ENCODE measurements at regions not wholly inside any gene's neighbourhood (a gene's known extent, or its start where the extent isn't known, plus 50 kb on each side); places are given as distances from the start of the nearest gene placed in this dataset.

DNA sequence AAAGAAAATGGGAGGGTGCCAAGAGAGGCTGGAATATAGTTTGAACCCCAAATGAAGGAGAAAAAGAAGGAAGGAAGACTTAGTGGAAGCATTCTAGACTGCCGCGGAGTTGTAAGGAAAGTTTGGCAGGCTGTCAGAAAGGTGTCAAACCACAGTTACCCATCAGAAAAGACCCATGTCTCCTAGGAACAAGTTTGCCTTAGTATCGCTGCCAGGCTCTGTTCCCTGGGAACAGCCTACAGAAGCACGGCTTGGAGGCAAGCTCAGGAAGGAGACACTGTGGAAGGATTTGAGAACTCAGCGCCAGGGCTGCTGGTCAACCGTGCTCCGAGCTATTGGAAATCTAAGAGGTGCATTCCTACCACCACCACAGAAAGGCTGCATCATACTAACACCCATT, 197.4 kb downstream of the RRAGC start:
- TF ChIP-seq CTCF (IDR thresholded peaks at IDR 0.05; ENCODE audit: unreplicated experiment): no peak
- CTCF ChIA-PET: no interaction called here
- H3K36me3 Mint-ChIP-seq (ENCODE audit: insufficient read depth, unreplicated experiment): no peaks in the 10 kb centered on the region
- H3K27ac Mint-ChIP-seq (ENCODE audit: low read depth, unreplicated experiment): no peak overlapping the region
- H3K27me3 Mint-ChIP-seq (ENCODE audit: insufficient read depth, unreplicated experiment): peaks cover 49% of the 10 kb centered on the region
- no peak for DNase-seq (ENCODE audit: unreplicated experiment)
- no peak overlapping the region for H3K4me3 Mint-ChIP-seq (ENCODE audit: unreplicated experiment)
- H3K9me3 Mint-ChIP-seq (ENCODE audit: unreplicated experiment): no peaks in the 10 kb centered on the region
- H3K4me1 Mint-ChIP-seq (ENCODE audit: insufficient read depth, unreplicated experiment): no peaks in the 10 kb centered on the region
- BruUV-seq (replicated peaks): no TSS peak
- intact Hi-C loops (cut with micrococcal nuclease): no loop called here
- POLR2A ChIA-PET: no interaction called here

GRCh38 chr1:38658883-38659282, 200.7 kb downstream of the RRAGC start:
- Mint-ChIP-seq H3K27me3 (ENCODE audit: insufficient read depth, unreplicated experiment) (peaks cover 61% of the 10 kb centered on the region), H3K4me1 (ENCODE audit: insufficient read depth, unreplicated experiment) (no peaks in the 10 kb centered on the region), H3K9me3 (ENCODE audit: unreplicated experiment) (no peaks in the 10 kb centered on the region), H3K36me3 (ENCODE audit: insufficient read depth, unreplicated experiment) (peaks cover 5% of the 10 kb centered on the region), H3K4me3 (ENCODE audit: unreplicated experiment) (no peak overlapping the region), H3K27ac (ENCODE audit: low read depth, unreplicated experiment) (no peak overlapping the region)
- TF ChIP-seq CTCF (IDR thresholded peaks at IDR 0.05; ENCODE audit: unreplicated experiment): no peak
- DNase-seq (ENCODE audit: unreplicated experiment): no peak
- ChIA-PET POLR2A (no interaction called here), CTCF (no interaction called here)
- intact Hi-C loops (cut with micrococcal nuclease): no loop called here
- no TSS peak for BruUV-seq (replicated peaks)

- no peak overlapping the region for H3K4me3 Mint-ChIP-seq (ENCODE audit: unreplicated experiment)
- intact Hi-C loops (cut with micrococcal nuclease): no loop called here
- H3K27ac Mint-ChIP-seq (ENCODE audit: low read depth, unreplicated experiment): no peak overlapping the region
- POLR2A ChIA-PET: no interaction called here
- H3K27me3 Mint-ChIP-seq (ENCODE audit: insufficient read depth, unreplicated experiment): peaks cover 51% of the 10 kb centered on the region
- H3K36me3 Mint-ChIP-seq (ENCODE audit: insufficient read depth, unreplicated experiment): peaks cover 5% of the 10 kb centered on the region
- no peak for TF ChIP-seq CTCF (IDR thresholded peaks at IDR 0.05; ENCODE audit: unreplicated experiment)
- no peaks in the 10 kb centered on the region for H3K4me1 Mint-ChIP-seq (ENCODE audit: insufficient read depth, unreplicated experiment)
- CTCF ChIA-PET: interaction anchor here (0.5 kb wide), 1 partner anchor 34 kb away, joined by 4 read pairs; no protein-coding TSS in a partner anchor
- no peak for DNase-seq (ENCODE audit: unreplicated experiment)
- no peaks in the 10 kb centered on the region for H3K9me3 Mint-ChIP-seq (ENCODE audit: unreplicated experiment)
- no TSS peak for BruUV-seq (replicated peaks)
These were observed 201.7 kb downstream of the RRAGC start for GRCh38 chr1:38657873-38658272.

- H3K27ac Mint-ChIP-seq (ENCODE audit: low read depth, unreplicated experiment): no peak overlapping the region
- no peaks in the 10 kb centered on the region for H3K4me1 Mint-ChIP-seq (ENCODE audit: insufficient read depth, unreplicated experiment)
- H3K9me3 Mint-ChIP-seq (ENCODE audit: unreplicated experiment): no peaks in the 10 kb centered on the region
- intact Hi-C loops (cut with micrococcal nuclease): no loop called here
- ChIA-PET POLR2A (interaction anchor here (0.6 kb wide), 1 partner anchor 17 kb away, joined by 3 read pairs; no protein-coding TSS in a partner anchor), CTCF (no interaction called here)
- H3K27me3 Mint-ChIP-seq (ENCODE audit: insufficient read depth, unreplicated experiment): peaks cover 46% of the 10 kb centered on the region
- DNase-seq (ENCODE audit: unreplicated experiment): no peak
- no TSS peak for BruUV-seq (replicated peaks)
- H3K36me3 Mint-ChIP-seq (ENCODE audit: insufficient read depth, unreplicated experiment): peaks cover 5% of the 10 kb centered on the region
- no peak for TF ChIP-seq CTCF (IDR thresholded peaks at IDR 0.05; ENCODE audit: unreplicated experiment)
- H3K4me3 Mint-ChIP-seq (ENCODE audit: unreplicated experiment): no peak overlapping the region
These were observed 202.2 kb downstream of the RRAGC start for GRCh38 chr1:38657207-38657840.
